Right ventricle myocardium superior (tissue), 1 donor: ENCODE measurements at regions not wholly inside any gene's neighbourhood (a gene's known extent, or its start where the extent isn't known, plus 50 kb on each side); places are given as distances from the start of the nearest gene placed in this dataset.
"Not testable (repeated sequence)": the region's sequence is repeated elsewhere in the genome, so short reads cannot be mapped to it uniquely, and the experiment has no call there.

ENCODE experiments used
- ATAC-seq: fragments of 200-7000 bp; cut with Tn5 transposase; one replicate; pipeline ENCODE4 v1.9.1; 2020; ENCODE audit warnings: mild to moderate bottlenecking; ENCODE audit not compliant: poor library complexity
- DNase-seq: peaks from one replicate; pipeline ENCODE4 v3.0.0-alpha.2; 2020
- intact Hi-C: fragments of 100-400 bp; cut with DNase I; formaldehyde crosslinking; loops from one replicate; pipeline ENCODE4 v1.11.2; 2022
- donor health status: DM: no; HTN: yes; CAD: no; lungs with severe emphysema.

GRCh38 chr3:144023543-144023942 lies 51.9 kb downstream of the DIPK2A start:
- intact Hi-C loops, DNase-seq, ATAC-seq: not testable (repeated sequence)

- ATAC-seq = peak; percentile 49
- no peak for DNase-seq
Observed at GRCh38 chr3:144028798-144029411, 57.3 kb downstream of the DIPK2A start.

DNA sequence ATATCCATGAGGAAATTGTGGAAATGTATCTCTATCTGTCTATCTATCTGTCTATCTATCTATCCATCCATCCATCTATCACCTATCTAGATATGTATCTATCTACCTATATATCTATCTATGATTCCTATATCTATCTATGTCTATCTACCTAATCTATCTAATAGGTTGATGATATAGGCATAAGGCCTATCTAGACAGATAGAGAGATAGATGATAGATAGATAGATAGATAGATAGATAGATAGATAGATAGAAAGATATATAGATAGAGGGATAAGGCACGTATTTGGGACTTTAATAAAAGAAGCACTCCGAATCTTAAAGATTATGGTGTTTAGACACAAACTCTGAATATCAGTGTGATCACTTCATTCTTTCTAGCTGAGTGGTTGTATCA lies 58.1 kb downstream of the DIPK2A start:
- intact Hi-C loops = no loop called here
- ATAC-seq = no peak
- no peak for DNase-seq

More at GRCh38 chr3:144028798-144029411, 57.3 kb downstream of the DIPK2A start:
- intact Hi-C loops = no loop called here

GRCh38 chr3:144031938-144032337 lies 60.3 kb downstream of the DIPK2A start:
- DNase-seq = peak; percentile 57
- intact Hi-C loops = no loop called here
- ATAC-seq = peak; percentile 60

DNA sequence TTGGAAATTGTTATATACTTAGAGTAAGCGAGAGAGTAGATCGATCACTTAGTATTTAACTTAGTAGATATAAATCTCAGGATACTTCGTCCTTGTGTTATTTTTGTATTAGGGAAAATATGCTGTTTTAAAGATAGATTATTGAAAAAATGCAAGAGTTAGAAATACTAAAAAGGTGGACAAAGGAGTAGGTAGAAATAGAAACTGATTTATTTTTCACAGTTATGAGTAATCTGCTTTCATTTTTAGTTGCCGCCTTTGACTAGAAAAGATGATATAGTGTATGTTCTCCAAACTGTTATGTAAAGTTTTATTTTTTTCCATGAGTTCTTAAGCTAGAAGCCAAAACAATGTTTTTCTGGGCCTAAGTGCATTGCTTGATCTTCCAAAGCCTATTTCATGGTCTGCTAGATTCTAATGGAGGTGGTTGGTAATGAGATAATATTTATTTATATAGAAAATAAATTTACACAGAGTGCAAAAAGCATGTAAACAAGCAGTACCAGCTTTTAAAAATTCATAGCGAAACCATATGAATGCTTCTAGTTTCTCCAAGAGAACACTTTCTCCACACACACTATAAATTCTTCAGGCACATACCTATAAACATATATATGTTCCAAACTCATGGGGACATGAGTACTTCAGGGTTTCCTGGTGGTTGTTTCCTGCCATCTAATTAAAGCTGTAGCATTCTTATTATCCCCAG lies 61.1 kb downstream of the DIPK2A start:
- intact Hi-C loops = no loop called here
- DNase-seq (no peak), ATAC-seq (no peak)

- intact Hi-C loops = no loop called here
- ATAC-seq (no peak), DNase-seq (no peak)
Observed at GRCh38 chr3:144033240-144033589, 61.6 kb downstream of the DIPK2A start.

GRCh38 chr3:144033863-144034262 lies 62.2 kb downstream of the DIPK2A start:
- no peak for ATAC-seq
- intact Hi-C loops = no loop called here
- no peak for DNase-seq

DNA sequence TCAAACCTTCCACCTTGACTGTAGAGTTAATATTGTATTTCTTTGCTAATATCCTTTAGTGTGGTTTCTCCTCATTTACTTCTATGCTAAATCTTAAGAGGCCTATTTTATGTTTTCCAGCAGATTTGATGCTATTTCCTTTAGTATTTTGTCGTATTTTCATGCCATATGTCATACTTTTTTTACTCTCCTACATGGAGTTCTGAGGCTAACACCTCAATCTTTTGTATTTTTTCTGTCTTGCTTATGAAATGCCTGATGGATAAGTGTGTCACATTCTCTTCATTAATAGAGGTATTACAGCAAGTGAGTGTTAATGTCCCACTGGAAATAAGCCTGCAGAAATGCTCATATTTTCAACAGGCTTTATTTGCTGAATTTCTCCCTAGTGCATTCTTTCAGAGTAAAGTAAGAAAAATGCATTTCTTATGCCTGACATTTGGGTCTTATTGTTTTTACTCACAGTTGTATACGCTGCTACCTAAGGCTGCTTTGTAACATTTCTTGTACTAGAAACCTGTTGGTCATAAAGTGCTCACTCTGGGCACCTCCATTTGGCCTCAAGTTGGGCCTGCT lies 63.2 kb downstream of the DIPK2A start:
- DNase-seq (no peak), ATAC-seq (no peak)
- intact Hi-C loops = no loop called here

DNA sequence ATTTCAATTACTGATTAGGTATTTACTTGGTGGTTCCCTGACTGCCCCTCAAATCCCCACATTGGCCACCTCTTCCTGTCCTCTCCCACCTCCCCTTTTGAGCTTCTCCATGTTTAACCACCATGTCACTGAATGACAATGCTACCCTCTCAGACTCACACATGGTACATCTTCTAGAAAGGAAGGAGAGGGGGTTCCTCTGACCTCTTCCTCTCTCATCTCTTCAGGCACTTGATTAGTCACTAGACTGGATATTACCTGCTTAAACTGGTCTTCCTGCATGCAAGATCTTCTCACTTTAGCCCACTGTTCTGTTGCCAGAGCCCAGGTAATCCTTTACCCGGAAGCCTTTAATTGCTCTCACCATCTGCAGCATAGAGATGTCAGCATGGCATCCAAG lies 64.9 kb downstream of the DIPK2A start:
- intact Hi-C loops = no loop called here
- ATAC-seq (no peak), DNase-seq (no peak)

- ATAC-seq = no peak
- no peak for DNase-seq
- intact Hi-C loops = no loop called here
Observed at GRCh38 chr3:144039661-144040060, 68.0 kb downstream of the DIPK2A start.

DNA sequence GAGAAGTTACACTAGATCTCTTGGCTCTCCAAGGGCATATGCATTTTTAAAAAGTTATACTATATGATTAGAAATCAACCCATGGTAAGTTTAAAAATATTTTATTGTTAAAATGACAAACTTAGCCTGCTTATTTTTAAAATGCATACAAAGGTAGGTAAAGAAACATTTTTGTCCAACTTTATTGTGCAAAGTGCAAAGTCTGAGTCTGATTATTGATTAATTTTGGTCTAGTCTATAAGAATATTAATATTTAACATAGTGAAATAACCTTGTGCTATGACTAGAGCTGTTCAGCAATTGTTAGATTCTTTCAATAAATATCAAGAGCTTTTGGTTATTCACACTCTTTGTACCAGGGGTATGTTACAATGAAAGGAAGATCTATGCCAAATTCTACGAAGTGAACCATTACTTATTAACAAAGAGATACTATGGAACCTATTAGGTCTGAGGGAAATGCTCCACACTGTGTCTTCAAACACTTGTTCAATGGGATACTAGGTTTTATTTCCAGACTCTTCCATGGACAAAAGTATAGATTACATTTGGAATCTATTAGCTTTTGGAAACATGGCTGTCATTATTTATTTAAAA lies 70.4 kb downstream of the DIPK2A start:
- ATAC-seq (no peak), DNase-seq (no peak)
- intact Hi-C loops = no loop called here

GRCh38 chr3:144045766-144046165 lies 74.1 kb downstream of the DIPK2A start:
- no peak for ATAC-seq

GRCh38 chr3:144049374-144049773 lies 77.8 kb downstream of the DIPK2A start:
- ATAC-seq (no peak), DNase-seq (no peak)
- intact Hi-C loops = no loop called here

More at GRCh38 chr3:144045766-144046165, 74.1 kb downstream of the DIPK2A start:
- intact Hi-C loops = no loop called here
- DNase-seq = no peak

DNA sequence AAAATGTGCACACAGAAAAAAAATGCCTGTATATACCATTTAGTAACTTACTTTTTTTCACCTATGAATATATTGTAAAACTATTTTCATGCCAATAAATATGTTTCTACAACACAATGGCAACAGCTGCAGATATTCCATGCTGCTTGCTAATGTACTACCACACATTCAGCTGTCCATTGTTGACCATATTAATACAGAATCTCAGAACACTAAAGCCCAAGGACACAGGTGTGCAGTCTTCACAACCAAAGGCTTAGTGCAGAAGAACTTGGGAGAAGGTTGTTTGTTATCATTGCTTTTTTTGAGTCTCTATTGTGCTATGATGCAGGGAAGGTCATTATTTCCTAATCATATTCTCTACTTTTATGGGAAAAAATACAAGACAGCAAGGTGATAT lies 79.6 kb downstream of the DIPK2A start:
- intact Hi-C loops = no loop called here
- DNase-seq (no peak), ATAC-seq (no peak)

- intact Hi-C loops = no loop called here
- no peak for DNase-seq
- ATAC-seq = no peak
Observed at GRCh38 chr3:144052275-144052674, 80.7 kb downstream of the DIPK2A start.

DNA sequence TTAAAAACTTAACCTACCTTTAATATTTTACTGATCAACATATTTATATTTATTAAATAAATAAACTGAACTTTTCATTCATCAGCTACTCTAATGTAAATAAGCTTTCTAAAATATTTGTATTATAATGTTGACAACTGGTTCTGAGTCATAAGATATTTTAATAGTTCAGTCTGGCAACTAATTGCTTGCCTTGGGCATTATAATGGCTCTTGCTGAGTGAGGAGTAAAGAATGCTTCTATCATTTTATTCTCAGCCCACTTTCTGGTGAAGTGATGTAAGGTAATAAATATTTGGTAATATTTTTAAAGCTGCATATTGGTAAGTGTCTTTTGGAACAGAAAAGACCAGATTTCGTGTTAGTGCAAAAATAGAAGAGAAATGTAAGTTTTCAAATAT lies 81.5 kb downstream of the DIPK2A start:
- intact Hi-C loops = no loop called here
- no peak for ATAC-seq

GRCh38 chr3:144054766-144055165 lies 83.1 kb downstream of the DIPK2A start:
- ATAC-seq = no peak
- intact Hi-C loops = no loop called here
- DNase-seq = no peak

More for the DNA sequence above, 81.5 kb downstream of the DIPK2A start:
- no peak for DNase-seq

- intact Hi-C loops = no loop called here
- ATAC-seq (no peak), DNase-seq (no peak)
Observed at GRCh38 chr3:144055604-144056003, 84.0 kb downstream of the DIPK2A start.

- DNase-seq (no peak), ATAC-seq (no peak)
- intact Hi-C loops = no loop called here
Observed at GRCh38 chr3:144058713-144059112, 87.1 kb downstream of the DIPK2A start.

- ATAC-seq (no peak), DNase-seq (no peak)
- intact Hi-C loops = no loop called here
Observed at GRCh38 chr3:144059481-144059880, 87.9 kb downstream of the DIPK2A start.
